GM12892 (cell line): ENCODE measurements at regions not wholly inside any gene's neighbourhood (a gene's known extent, or its start where the extent isn't known, plus 50 kb on each side); places are given as distances from the start of the nearest gene placed in this dataset.

ENCODE experiments used
- POLR2A ChIP-seq: IDR thresholded peaks from 2 replicates; pipeline ENCODE4 v1.6.1; 2011; ENCODE audit warnings: low read depth, low read length, control low read depth
- POLR2AphosphoS5 ChIP-seq: IDR thresholded peaks from 2 replicates; pipeline ENCODE4 v1.6.1; 2011; ENCODE audit warnings: low read depth, low read length, control low read depth
- TAF1 ChIP-seq: IDR thresholded peaks from 2 replicates; pipeline ENCODE4 v1.6.1; 2011; ENCODE audit warnings: low read depth, mild to moderate bottlenecking, control low read depth, low read length, borderline replicate concordance

- TF ChIP-seq POLR2AphosphoS5 (no peak), POLR2A (no peak), TAF1 (no peak)
These were observed 429.1 kb downstream of the DAD1 start for GRCh38 chr14:22159957-22160356.
